Prostate gland (tissue), 2 donors: ENCODE measurements at regions not wholly inside any gene's neighbourhood (a gene's known extent, or its start where the extent isn't known, plus 50 kb on each side); places are given as distances from the start of the nearest gene placed in this dataset.

ENCODE experiments used
- POLR2A ChIP-seq: fragments of 450-650 bp; IDR thresholded peaks from one replicate; pipeline ENCODE4 v1.6.1; 2016; ENCODE audit warnings: antibody characterized with exemption, mild to moderate bottlenecking
- TF ChIP-seq, protein P1 (sequence below), 4 experiments: fragments of 200-600 bp in 2 of 4; fragments of 450-650 bp in 2 of 4; sonication (generic) in 2 of 4; IDR thresholded peaks; 1 replicate in 3 of 4; 2 replicates in 1 of 4; pipeline ENCODE4 v1.5.1; 2016 to 2019; ENCODE audit warnings: antibody characterized with exemption in 4 of 4, mild to moderate bottlenecking in 2 of 4, moderate library complexity in 2 of 4

GRCh38 chr2:10185046-10185445, 62.5 kb downstream of the RRM2 start:
- TF ChIP-seq, protein P1, sequence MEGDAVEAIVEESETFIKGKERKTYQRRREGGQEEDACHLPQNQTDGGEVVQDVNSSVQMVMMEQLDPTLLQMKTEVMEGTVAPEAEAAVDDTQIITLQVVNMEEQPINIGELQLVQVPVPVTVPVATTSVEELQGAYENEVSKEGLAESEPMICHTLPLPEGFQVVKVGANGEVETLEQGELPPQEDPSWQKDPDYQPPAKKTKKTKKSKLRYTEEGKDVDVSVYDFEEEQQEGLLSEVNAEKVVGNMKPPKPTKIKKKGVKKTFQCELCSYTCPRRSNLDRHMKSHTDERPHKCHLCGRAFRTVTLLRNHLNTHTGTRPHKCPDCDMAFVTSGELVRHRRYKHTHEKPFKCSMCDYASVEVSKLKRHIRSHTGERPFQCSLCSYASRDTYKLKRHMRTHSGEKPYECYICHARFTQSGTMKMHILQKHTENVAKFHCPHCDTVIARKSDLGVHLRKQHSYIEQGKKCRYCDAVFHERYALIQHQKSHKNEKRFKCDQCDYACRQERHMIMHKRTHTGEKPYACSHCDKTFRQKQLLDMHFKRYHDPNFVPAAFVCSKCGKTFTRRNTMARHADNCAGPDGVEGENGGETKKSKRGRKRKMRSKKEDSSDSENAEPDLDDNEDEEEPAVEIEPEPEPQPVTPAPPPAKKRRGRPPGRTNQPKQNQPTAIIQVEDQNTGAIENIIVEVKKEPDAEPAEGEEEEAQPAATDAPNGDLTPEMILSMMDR (IDR thresholded peaks at IDR 0.05) = no peak
- no peak for TF ChIP-seq POLR2A
